H9 (cell line): ENCODE measurements at regions not wholly inside any gene's neighbourhood (a gene's known extent, or its start where the extent isn't known, plus 50 kb on each side); places are given as distances from the start of the nearest gene placed in this dataset.
A peak's percentile ranks its signal among the peaks of the same experiment; 100 is the strongest.

Experiments
- DNase-seq: peaks from one replicate; pipeline ENCODE4 v3.0.0-alpha.2; 2017
- H2AFZ ChIP-seq: one replicate; pipeline ENCODE4 v1.6.1; 2013; ENCODE audit warnings: mild to moderate bottlenecking, low read length, control low read depth, moderate library complexity
- H2AK5ac ChIP-seq: 2 replicates; pipeline ENCODE4 v1.6.1; 2013; ENCODE audit warnings: low read length, control low read depth, mixed read lengths; ENCODE audit not compliant: insufficient read length
- H2BK120ac ChIP-seq: one replicate; pipeline ENCODE4 v1.6.1; 2013; ENCODE audit warnings: low read depth, mild to moderate bottlenecking, low read length, control low read depth, inconsistent platforms; ENCODE audit not compliant: poor library complexity, severe bottlenecking
- H2BK12ac ChIP-seq: 2 replicates; pipeline ENCODE4 v1.6.1; 2013; ENCODE audit warnings: low read length, control low read depth, mixed read lengths, low read depth; ENCODE audit not compliant: insufficient read length
- H2BK15ac ChIP-seq: 2 replicates; pipeline ENCODE4 v1.6.1; 2013; ENCODE audit warnings: low read depth, low read length, control low read depth
- H2BK20ac ChIP-seq: one replicate; pipeline ENCODE4 v1.6.1; 2013; ENCODE audit warnings: low read depth, mild to moderate bottlenecking, low read length, control low read depth, inconsistent platforms; ENCODE audit not compliant: poor library complexity, severe bottlenecking
- H2BK5ac ChIP-seq: 2 replicates; pipeline ENCODE4 v1.6.1; 2013; ENCODE audit warnings: low read length, control low read depth, mixed read lengths; ENCODE audit not compliant: insufficient read length
- H3K14ac ChIP-seq: 2 replicates; pipeline ENCODE4 v1.6.1; 2013; ENCODE audit warnings: low read length, control low read depth; ENCODE audit not compliant: insufficient read depth
- H3K18ac ChIP-seq: 2 replicates; pipeline ENCODE4 v1.6.1; 2013; ENCODE audit warnings: low read depth, mild to moderate bottlenecking, mixed read lengths, low read length, control low read depth; ENCODE audit not compliant: insufficient read length
- H3K23ac ChIP-seq: 2 replicates; pipeline ENCODE4 v1.6.1; 2013; ENCODE audit warnings: low read length, control low read depth, mixed read lengths, low read depth; ENCODE audit not compliant: insufficient read length
- H3K23me2 ChIP-seq: 2 replicates; pipeline ENCODE4 v1.6.1; 2013; ENCODE audit warnings: low read depth, mild to moderate bottlenecking, mixed read lengths, low read length, control low read depth; ENCODE audit not compliant: insufficient read length, poor library complexity, severe bottlenecking
- H3K27ac ChIP-seq: 2 replicates; pipeline ENCODE4 v1.5.1; 2013; ENCODE audit warnings: low read length, control low read depth, mixed read lengths, low read depth; ENCODE audit not compliant: insufficient read length
- H3K27me3 ChIP-seq: 2 replicates; pipeline ENCODE4 v1.6.1; 2013; ENCODE audit warnings: low read length, control low read depth, inconsistent platforms; ENCODE audit not compliant: insufficient read depth
- H3K4ac ChIP-seq: 2 replicates; pipeline ENCODE4 v1.6.1; 2013; ENCODE audit warnings: low read depth, mild to moderate bottlenecking, control low read depth, inconsistent platforms, low read length, moderate library complexity
- H3K4me1 ChIP-seq: 2 replicates; pipeline ENCODE4 v1.6.1; 2013; ENCODE audit warnings: low read length, control low read depth, inconsistent platforms; ENCODE audit not compliant: insufficient read depth
- H3K4me2 ChIP-seq: 2 replicates; pipeline ENCODE4 v1.6.1; 2013; ENCODE audit warnings: low read length, control low read depth, mixed read lengths; ENCODE audit not compliant: insufficient read length, insufficient read depth
- H3K56ac ChIP-seq: 2 replicates; pipeline ENCODE4 v1.6.1; 2013; ENCODE audit warnings: low read depth, mild to moderate bottlenecking, mixed read lengths, low read length, control low read depth; ENCODE audit not compliant: insufficient read length
- H3K79me1 ChIP-seq: 2 replicates; pipeline ENCODE4 v1.6.1; 2013; ENCODE audit warnings: low read depth, mild to moderate bottlenecking, moderate library complexity, low read length, control low read depth, inconsistent platforms; ENCODE audit not compliant: insufficient read depth, poor library complexity, severe bottlenecking
- H3K79me2 ChIP-seq: 2 replicates; pipeline ENCODE4 v1.6.1; 2013; ENCODE audit warnings: low read length, control low read depth, inconsistent platforms; ENCODE audit not compliant: insufficient read depth
- H3K9ac ChIP-seq: 2 replicates; pipeline ENCODE4 v1.6.1; 2013; ENCODE audit warnings: low read length, control low read depth, mixed read lengths; ENCODE audit not compliant: insufficient read length; ENCODE audit errors: extremely low read depth
- H3K9me3 ChIP-seq: one replicate; pipeline ENCODE4 v1.6.1; 2013; ENCODE audit warnings: low read depth, low read length, inconsistent platforms; ENCODE audit not compliant: control insufficient read depth
- H3T11ph ChIP-seq: one replicate; pipeline ENCODE4 v1.6.1; 2013; ENCODE audit warnings: mild to moderate bottlenecking, low read length, control low read depth, inconsistent platforms
- H4K20me1 ChIP-seq: one replicate; pipeline ENCODE4 v1.6.1; 2013; ENCODE audit not compliant: control insufficient read depth, insufficient read length, insufficient read depth
- H4K5ac ChIP-seq: 2 replicates; pipeline ENCODE4 v1.6.1; 2013; ENCODE audit warnings: low read depth, mild to moderate bottlenecking, mixed read lengths, low read length, control low read depth; ENCODE audit not compliant: insufficient read length
- H4K8ac ChIP-seq: replicated peaks from 2 replicates; pipeline ENCODE4 v1.6.1; 2013; ENCODE audit warnings: low read length, control low read depth, mixed read lengths, low read depth; ENCODE audit not compliant: insufficient read length
- H4K91ac ChIP-seq: 2 replicates; pipeline ENCODE4 v1.6.1; 2013; ENCODE audit warnings: low read depth, mild to moderate bottlenecking, moderate library complexity, mixed read lengths, low read length, control low read depth; ENCODE audit not compliant: insufficient read length
- H3K27ac Mint-ChIP-seq, 3 experiments: 2 replicates in 2 of 3; 3 replicates in 1 of 3; pipeline ENCODE4 v1.8.0; 2020 to 2021; ENCODE audit warnings: mixed read lengths in 3 of 3, mild to moderate bottlenecking in 1 of 3, moderate library complexity in 1 of 3
- H3K27me3 Mint-ChIP-seq: 2 replicates; pipeline ENCODE4 v1.8.0; 2021; ENCODE audit warnings: low read depth, mild to moderate bottlenecking, moderate library complexity, mixed read lengths
- H3K36me3 Mint-ChIP-seq, 3 experiments: 2 replicates in 2 of 3; 3 replicates in 1 of 3; pipeline ENCODE4 v1.8.0; 2020 to 2021; ENCODE audit warnings: low read depth in 3 of 3, mixed read lengths in 3 of 3; ENCODE audit not compliant: insufficient read depth in 1 of 3
- H3K4me1 Mint-ChIP-seq, 2 experiments: 2 replicates each; pipeline ENCODE4 v1.8.0; 2020; ENCODE audit warnings: mixed read lengths in 2 of 2
- H3K4me3 Mint-ChIP-seq, 2 experiments: 2 replicates in 1 of 2; 3 replicates in 1 of 2; pipeline ENCODE4 v1.8.0; 2020 to 2021; ENCODE audit warnings: mild to moderate bottlenecking in 2 of 2, mixed read lengths in 2 of 2, moderate library complexity in 1 of 2
- H3K9me3 Mint-ChIP-seq, 2 experiments: 2 replicates in 1 of 2; 3 replicates in 1 of 2; pipeline ENCODE4 v1.8.0; 2020; ENCODE audit warnings: mild to moderate bottlenecking in 2 of 2, mixed read lengths in 2 of 2, moderate library complexity in 1 of 2
- CTCF ChIP-seq: fragments of 200-600 bp; sonication (generic); conservative IDR thresholded peaks from 3 replicates; pipeline ENCODE4 v1.8.0; 2021; ENCODE audit warnings: antibody characterized with exemption, mild to moderate bottlenecking

- H2BK5ac ChIP-seq: no peak overlapping the region
- H3K27me3 Mint-ChIP-seq: peaks cover 3% of the 10 kb centered on the region; the same call in 1 of the 2 replicates
- no peak overlapping the region for H3K4me3 Mint-ChIP-seq
- no peak overlapping the region for H2BK12ac ChIP-seq
- no peaks in the 10 kb centered on the region for H3K4me1 ChIP-seq
- no peak overlapping the region for H3K56ac ChIP-seq
- H3K18ac ChIP-seq: no peak overlapping the region
- no peak overlapping the region for H3K27ac ChIP-seq
- no peak for TF ChIP-seq CTCF
- H3K23me2 ChIP-seq: no peaks in the 10 kb centered on the region
- no peaks in the 10 kb centered on the region for H4K20me1 ChIP-seq
- no peaks in the 10 kb centered on the region for H3K27me3 ChIP-seq
- no peaks in the 10 kb centered on the region for H3K79me1 ChIP-seq
- H3K4me2 ChIP-seq: no peak overlapping the region
- no peak overlapping the region for H3T11ph ChIP-seq
- H3K79me2 ChIP-seq: no peaks in the 10 kb centered on the region
- H3K4ac ChIP-seq: no peak overlapping the region
- no peak overlapping the region for H2AK5ac ChIP-seq
- H4K5ac ChIP-seq: no peak overlapping the region
- no peaks in the 10 kb centered on the region for H3K36me3 Mint-ChIP-seq
- no peak overlapping the region for H2BK15ac ChIP-seq
- H2BK20ac ChIP-seq: no peak overlapping the region
- no peaks in the 10 kb centered on the region for H3K9me3 ChIP-seq
- no peak overlapping the region for H3K9ac ChIP-seq
- H3K14ac ChIP-seq: no peak overlapping the region
- H3K4me1 Mint-ChIP-seq: peaks cover 0 to 4% of the 10 kb centered on the region in 2 experiments; a peak in 1 of 4 replicates
- no peak for DNase-seq
- H2AFZ ChIP-seq: no peak overlapping the region
- no peaks in the 10 kb centered on the region for H3K9me3 Mint-ChIP-seq
- no peak overlapping the region for H4K91ac ChIP-seq
- H2BK120ac ChIP-seq: no peak overlapping the region
- H3K23ac ChIP-seq: no peak overlapping the region
- H3K27ac Mint-ChIP-seq: peak overlapping the region in 1 of 3 experiments; percentile 33; a peak in 1 of 7 replicates
- H4K8ac ChIP-seq: no peak overlapping the region
These were observed 68.7 kb upstream of the CEP85L start for GRCh38 chr6:118720125-118720473.
